ENCODE measurements at regions not wholly inside any gene's neighbourhood (a gene's known extent, or its start where the extent isn't known, plus 50 kb on each side); places are given as distances from the start of the nearest gene placed in this dataset.

DNA sequence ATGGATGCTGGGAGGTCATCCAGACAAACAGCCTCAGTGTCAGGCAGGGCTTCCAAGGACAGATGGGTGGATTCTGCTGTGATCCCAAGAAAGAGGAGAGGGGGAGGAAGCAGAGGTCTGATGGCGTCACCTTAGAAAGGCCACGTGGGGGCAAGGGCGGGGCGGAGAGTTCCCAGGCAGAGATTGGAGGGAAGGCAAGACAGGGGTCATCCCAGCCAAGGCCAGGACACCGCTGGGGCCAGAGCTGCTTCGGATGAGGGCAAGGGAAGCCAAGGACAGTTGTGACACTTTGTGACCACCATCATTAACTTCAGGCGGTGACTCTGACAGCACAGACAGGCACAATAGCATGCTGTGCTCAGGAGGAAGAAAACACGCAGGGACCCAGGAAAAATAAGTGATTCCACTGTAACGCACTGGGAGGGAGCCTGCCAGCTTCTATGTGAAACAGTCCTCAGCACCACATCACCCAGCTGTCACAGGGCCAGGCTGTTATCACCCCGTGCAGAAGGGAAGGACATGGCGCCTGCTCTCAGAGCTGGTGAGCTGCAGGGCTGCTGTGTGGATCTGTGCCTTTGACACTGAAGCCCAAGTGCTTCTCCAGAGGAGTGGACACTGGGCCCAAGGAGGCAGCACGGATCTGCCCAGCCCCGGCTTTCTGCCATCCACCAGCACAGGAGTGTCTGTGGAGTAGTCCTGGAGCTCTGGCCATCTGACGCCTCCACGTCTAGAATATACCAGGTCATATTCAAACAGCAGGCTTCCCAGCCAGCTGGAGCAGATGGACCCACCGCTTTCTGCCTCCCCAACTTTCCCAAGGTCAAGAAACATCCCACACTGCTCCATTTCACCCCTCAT is 204.1 kb downstream of the NDUFA10 start:
- TF ChIP-seq EZH2 (IDR thresholded peaks at IDR 0.05; ENCODE audit: low read length): no peak
- TF ChIP-seq, protein P1, sequence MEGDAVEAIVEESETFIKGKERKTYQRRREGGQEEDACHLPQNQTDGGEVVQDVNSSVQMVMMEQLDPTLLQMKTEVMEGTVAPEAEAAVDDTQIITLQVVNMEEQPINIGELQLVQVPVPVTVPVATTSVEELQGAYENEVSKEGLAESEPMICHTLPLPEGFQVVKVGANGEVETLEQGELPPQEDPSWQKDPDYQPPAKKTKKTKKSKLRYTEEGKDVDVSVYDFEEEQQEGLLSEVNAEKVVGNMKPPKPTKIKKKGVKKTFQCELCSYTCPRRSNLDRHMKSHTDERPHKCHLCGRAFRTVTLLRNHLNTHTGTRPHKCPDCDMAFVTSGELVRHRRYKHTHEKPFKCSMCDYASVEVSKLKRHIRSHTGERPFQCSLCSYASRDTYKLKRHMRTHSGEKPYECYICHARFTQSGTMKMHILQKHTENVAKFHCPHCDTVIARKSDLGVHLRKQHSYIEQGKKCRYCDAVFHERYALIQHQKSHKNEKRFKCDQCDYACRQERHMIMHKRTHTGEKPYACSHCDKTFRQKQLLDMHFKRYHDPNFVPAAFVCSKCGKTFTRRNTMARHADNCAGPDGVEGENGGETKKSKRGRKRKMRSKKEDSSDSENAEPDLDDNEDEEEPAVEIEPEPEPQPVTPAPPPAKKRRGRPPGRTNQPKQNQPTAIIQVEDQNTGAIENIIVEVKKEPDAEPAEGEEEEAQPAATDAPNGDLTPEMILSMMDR (optimal IDR thresholded peaks at IDR 0.05 in 1 of 3, IDR thresholded peaks at IDR 0.05 in 1 of 3, conservative IDR thresholded peaks at IDR 0.05 in 1 of 3; ENCODE audit: extremely low read depth in 1 of 3, insufficient read depth in 2 of 3, low read length in 3 of 3): no peak

Measured in keratinocyte (primary cell).